Liver (tissue), 8 donors: ENCODE measurements at regions not wholly inside any gene's neighbourhood (a gene's known extent, or its start where the extent isn't known, plus 50 kb on each side); places are given as distances from the start of the nearest gene placed in this dataset.
A peak's percentile ranks its signal among the peaks of the same experiment; 100 is the strongest.

Experiments used
- DNase-seq: peaks from one replicate; pipeline ENCODE4 v3.0.0-alpha.2; 2017; ENCODE audit warnings: low spot score
- H3K27ac ChIP-seq, 2 donors: one replicate each; pipeline ENCODE4 v1.7.0; 2013; ENCODE audit warnings: inconsistent platforms in 2 of 2, low read length in 2 of 2, control low read depth in 1 of 2, low read depth in 1 of 2, mild to moderate bottlenecking in 1 of 2
- H3K27me3 ChIP-seq, 4 donors: one replicate each; pipeline versions ENCODE4 v1.6.1 to v1.7.0; 2013; ENCODE audit warnings: low read length in 3 of 4, inconsistent platforms in 1 of 4, mild to moderate bottlenecking in 1 of 4, moderate library complexity in 1 of 4; ENCODE audit not compliant: control insufficient read depth in 4 of 4, insufficient read depth in 4 of 4
- H3K36me3 ChIP-seq, 4 donors: one replicate each; pipeline versions ENCODE4 v1.6.1 to v1.7.0; 2013; ENCODE audit warnings: low read length in 3 of 4, mild to moderate bottlenecking in 3 of 4, low read depth in 1 of 4, moderate library complexity in 1 of 4; ENCODE audit not compliant: control insufficient read depth in 4 of 4, insufficient read depth in 3 of 4
- H3K4me1 ChIP-seq, 4 donors: one replicate each; pipeline versions ENCODE4 v1.6.1 to v1.7.0; 2013; ENCODE audit warnings: low read length in 3 of 4, mild to moderate bottlenecking in 3 of 4, moderate library complexity in 1 of 4; ENCODE audit not compliant: control insufficient read depth in 4 of 4, insufficient read depth in 4 of 4
- H3K4me3 ChIP-seq, 3 donors: one replicate each; pipeline versions ENCODE4 v1.6.1 to v1.7.0; 2013; ENCODE audit warnings: low read length in 3 of 3, control low read depth in 1 of 3, low read depth in 1 of 3, mild to moderate bottlenecking in 1 of 3
- H3K9ac ChIP-seq, 2 donors: one replicate each; pipeline ENCODE4 v1.7.0; 2013; ENCODE audit warnings: low read length in 2 of 2, mild to moderate bottlenecking in 2 of 2, moderate library complexity in 2 of 2, control low read depth in 1 of 2, low read depth in 1 of 2
- H3K9me3 ChIP-seq, 4 donors: one replicate each; pipeline versions ENCODE4 v1.6.1 to v1.7.0; 2013; ENCODE audit warnings: low read length in 3 of 4; ENCODE audit not compliant: control insufficient read depth in 4 of 4
- ATF3 ChIP-seq: IDR thresholded peaks from 2 replicates; pipeline ENCODE4 v1.6.1; 2016; ENCODE audit warnings: antibody characterized with exemption
- CTCF ChIP-seq: fragments of 150-350 bp; IDR thresholded peaks from 2 replicates; pipeline ENCODE4 v1.5.1; 2017; ENCODE audit warnings: improper control_type of control experiment, low read depth, low read length; ENCODE audit not compliant: missing input control
- FOXA1 ChIP-seq: IDR thresholded peaks from 2 replicates; pipeline ENCODE4 v1.6.1; 2016; ENCODE audit warnings: antibody characterized with exemption
- FOXA2 ChIP-seq: IDR thresholded peaks from 2 replicates; pipeline ENCODE4 v1.6.1; 2016; ENCODE audit warnings: antibody characterized with exemption
- GABPA ChIP-seq, 2 donors: IDR thresholded peaks in 1 of 2; conservative IDR thresholded peaks in 1 of 2; 2 replicates each; pipeline ENCODE4 v1.6.1; 2016; ENCODE audit warnings: antibody characterized with exemption in 2 of 2, mild to moderate bottlenecking in 1 of 2, moderate library complexity in 1 of 2
- HNF4A ChIP-seq, 2 donors: conservative IDR thresholded peaks; 2 replicates each; pipeline ENCODE4 v1.6.1; 2016; ENCODE audit warnings: antibody characterized with exemption in 2 of 2, mild to moderate bottlenecking in 2 of 2
- HNF4G ChIP-seq: IDR thresholded peaks from 2 replicates; pipeline ENCODE4 v1.6.1; 2016; ENCODE audit warnings: antibody characterized with exemption
- JUND ChIP-seq, 2 donors: IDR thresholded peaks; 2 replicates each; pipeline ENCODE4 v1.6.1; 2016; ENCODE audit warnings: antibody characterized with exemption in 2 of 2
- MAX ChIP-seq: IDR thresholded peaks from 2 replicates; pipeline ENCODE4 v1.6.1; 2016; ENCODE audit warnings: antibody characterized with exemption
- NR2F2 ChIP-seq: IDR thresholded peaks from 2 replicates; pipeline ENCODE4 v1.6.1; 2016; ENCODE audit warnings: antibody characterized with exemption
- RAD21 ChIP-seq, 2 donors: IDR thresholded peaks; 2 replicates each; pipeline ENCODE4 v1.6.1; 2016; ENCODE audit warnings: antibody characterized with exemption in 2 of 2, mild to moderate bottlenecking in 2 of 2
- REST ChIP-seq: IDR thresholded peaks from 2 replicates; pipeline ENCODE4 v1.6.1; 2016; ENCODE audit warnings: antibody characterized with exemption, mild to moderate bottlenecking
- RXRA ChIP-seq, 2 donors: IDR thresholded peaks; 2 replicates each; pipeline ENCODE4 v1.6.1; 2017 to 2018; ENCODE audit warnings: antibody characterized with exemption in 2 of 2, mild to moderate bottlenecking in 1 of 2
- SP1 ChIP-seq: IDR thresholded peaks from 2 replicates; pipeline ENCODE4 v1.6.1; 2018; ENCODE audit warnings: antibody characterized with exemption, mild to moderate bottlenecking
- TAF1 ChIP-seq: conservative IDR thresholded peaks from 2 replicates; pipeline ENCODE4 v1.6.1; 2016; ENCODE audit warnings: antibody characterized with exemption, mild to moderate bottlenecking
- YY1 ChIP-seq: IDR thresholded peaks from 2 replicates; pipeline ENCODE4 v1.6.1; 2016; ENCODE audit warnings: antibody characterized with exemption, mild to moderate bottlenecking
- ZBTB33 ChIP-seq: IDR thresholded peaks from 2 replicates; pipeline ENCODE4 v1.6.1; 2016; ENCODE audit warnings: antibody characterized with exemption
- WGBS: extraction: QIAGEN DNeasy Blood & Tissue Kit; methylation state at CpG from one replicate; pipeline ENCODE4 v1.1.7; 2013; 5-methylcytosine and 5-hydroxymethylcytosine counted together
- donor health status: healthy.
- donor health status: healthy.
- donor health status: healthy.
- donor health status: healthy.
- donor health status: healthy.

GRCh38 chr7:27364344-27364758 is 121.7 kb downstream of the EVX1 start:
- Histone ChIP-seq H3K27me3 (no peaks in the 10 kb centered on the region), H3K36me3 (no peaks in the 10 kb centered on the region), H3K4me3 (no peak overlapping the region), H3K27ac (peak overlapping the region; percentile 49 to 63), H3K9ac (no peak overlapping the region), H3K4me1 (peaks cover 0 to 6% (median 2%) of the 10 kb centered on the region in 4 donors), H3K9me3 (no peaks in the 10 kb centered on the region)
- TF ChIP-seq JUND (IDR thresholded peaks at IDR 0.05), result peak; percentile 94 to 98
- peak; percentile 97 for TF ChIP-seq SP1
- peak; percentile 88 for TF ChIP-seq FOXA2
- peak; percentile 88 for TF ChIP-seq FOXA1
- TF ChIP-seq HNF4G, result no peak
- peak; percentile 45 to 58 for TF ChIP-seq HNF4A (conservative IDR thresholded peaks at IDR 0.05)
- peak; percentile 50 for TF ChIP-seq ZBTB33
- no peak for TF ChIP-seq CTCF
- no peak for TF ChIP-seq GABPA (IDR thresholded peaks at IDR 0.05 in 1 of 2, conservative IDR thresholded peaks at IDR 0.05 in 1 of 2)
- peak; percentile 87 for TF ChIP-seq YY1
- peak; percentile 70 for TF ChIP-seq MAX
- TF ChIP-seq TAF1, result no peak
- TF ChIP-seq RAD21 (IDR thresholded peaks at IDR 0.05), result peak; percentile 47
- no peak for TF ChIP-seq NR2F2
- peak; percentile 94 for TF ChIP-seq REST
- TF ChIP-seq RXRA (IDR thresholded peaks at IDR 0.05), result peak; percentile 97 to 99
- peak; percentile 91 for TF ChIP-seq ATF3
- 42% methylated on average over 4 of the region's 4 CpGs for WGBS
- DNase-seq, result no peak
